NCI-H1417 treated with DMSO at 0.1 percent for 48 hours (cell line): ENCODE measurements at regions not wholly inside any gene's neighbourhood (a gene's known extent, or its start where the extent isn't known, plus 50 kb on each side); places are given as distances from the start of the nearest gene placed in this dataset.
"Not testable (repeated sequence)": the region's sequence is repeated elsewhere in the genome, so short reads cannot be mapped to it uniquely, and the experiment has no call there.

Experiments
- DNase-seq: peaks from one replicate; lab custom pipeline; 2025; lab: John Stamatoyannopoulos, UW

DNA sequence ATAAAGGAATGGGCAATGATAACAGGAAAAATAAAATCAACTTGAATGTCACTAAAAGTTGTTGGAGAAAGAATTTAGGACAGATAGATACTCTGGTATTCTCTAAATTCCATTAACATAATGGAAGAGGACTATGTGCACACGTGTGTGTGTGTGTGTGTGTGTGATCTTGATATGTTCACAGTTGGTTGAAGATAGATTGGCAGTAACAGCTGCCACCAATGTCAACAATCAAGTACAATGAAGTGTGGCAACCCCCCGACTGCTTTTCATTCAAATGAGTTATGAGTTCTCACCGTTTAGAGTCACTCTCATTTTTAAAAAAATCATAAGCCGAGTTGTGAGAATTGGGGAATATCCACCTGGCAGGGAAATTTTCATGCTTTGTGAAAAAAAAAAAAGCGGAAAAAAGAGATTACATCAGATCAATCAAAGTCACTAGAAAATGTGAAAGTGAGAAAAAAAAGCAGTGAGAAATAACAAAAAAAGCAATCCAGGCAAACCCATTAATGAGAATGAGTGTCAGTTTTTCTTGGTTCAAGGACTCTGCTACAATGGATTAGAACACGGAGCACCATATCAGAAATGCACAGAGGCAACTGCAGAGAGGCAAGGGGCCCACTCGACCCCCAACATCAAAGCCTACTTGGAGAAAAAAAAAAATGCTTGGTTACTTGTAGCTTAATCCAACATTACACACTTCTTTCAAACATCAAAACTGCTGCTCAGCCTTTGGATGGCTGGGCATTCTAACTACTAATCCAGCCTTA is 414.9 kb upstream of the PITX2 start:
- no peak for DNase-seq

DNA sequence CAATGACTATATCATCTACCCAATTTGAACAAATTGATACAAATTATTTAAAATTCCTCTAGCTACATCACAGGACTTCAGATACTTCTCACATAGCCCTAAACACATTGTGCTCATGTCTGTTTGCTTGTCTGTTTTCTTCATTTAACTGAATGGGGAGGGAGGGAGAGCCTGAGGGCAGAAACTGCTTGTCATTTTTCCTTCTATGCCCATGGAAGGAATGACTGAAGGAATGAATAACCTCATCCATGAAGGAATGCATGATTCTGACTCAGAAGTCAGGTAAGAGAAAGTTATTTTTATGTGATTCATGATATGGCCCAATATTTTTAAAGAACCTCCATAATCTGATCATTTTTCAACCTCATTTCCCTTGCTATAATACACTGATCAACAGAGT is 418.0 kb upstream of the PITX2 start:
- no peak for DNase-seq

DNA sequence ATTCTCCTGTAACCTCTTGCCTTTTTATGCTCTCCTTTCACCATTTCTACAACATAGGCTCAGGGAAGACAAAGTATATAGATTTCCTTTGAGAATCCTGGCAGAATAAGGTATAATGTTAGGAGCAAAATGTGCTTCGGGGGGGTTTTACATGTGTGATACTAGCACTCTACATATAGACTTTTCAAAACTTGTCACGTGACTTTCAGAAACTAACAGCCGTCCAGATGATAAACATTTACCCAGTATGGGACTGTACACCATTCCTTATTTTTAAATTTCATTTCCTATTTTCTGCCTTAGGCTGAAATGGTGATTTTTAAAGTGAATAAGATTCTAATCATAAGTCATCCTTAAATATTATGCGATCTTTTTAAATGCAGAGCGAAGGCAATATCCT is 420.4 kb upstream of the PITX2 start:
- no peak for DNase-seq

DNA sequence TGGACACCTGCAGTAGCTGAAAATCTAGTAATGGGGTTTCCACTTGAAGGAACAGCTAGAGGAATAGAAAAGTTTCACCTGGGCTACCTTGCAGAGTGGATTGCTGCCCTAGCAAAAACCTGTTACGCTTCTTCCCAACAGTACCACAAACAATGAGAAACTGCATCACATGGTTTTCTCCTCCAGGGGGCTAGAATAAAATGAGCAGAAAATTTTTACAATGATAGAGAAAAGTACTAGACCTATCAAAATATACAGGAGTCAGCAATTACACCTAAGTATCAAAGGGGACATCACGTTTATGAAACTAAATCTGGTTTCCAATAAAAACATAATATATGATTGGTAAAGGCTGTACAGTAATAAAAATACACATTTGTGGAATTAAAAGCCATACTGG is 423.1 kb upstream of the PITX2 start:
- DNase-seq: no peak

DNA sequence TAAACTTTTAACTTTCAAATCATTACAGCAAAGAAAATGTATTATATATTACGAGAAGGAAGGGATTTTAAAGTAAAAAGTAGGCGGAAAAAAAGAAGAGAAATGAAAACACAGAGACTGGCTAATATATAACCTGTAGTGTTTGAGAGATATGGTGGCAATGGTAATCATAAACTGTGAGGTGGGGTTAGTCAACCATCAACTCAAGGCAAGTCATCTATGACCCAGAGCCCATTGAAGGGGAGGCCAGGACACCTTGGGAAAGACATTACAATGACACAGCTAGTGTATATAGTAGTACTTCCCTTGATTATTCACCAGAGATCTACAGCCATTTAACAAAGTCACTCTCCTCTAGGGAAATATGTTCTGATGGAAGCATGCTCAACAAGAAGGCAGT is 423.9 kb upstream of the PITX2 start:
- DNase-seq: no peak

DNA sequence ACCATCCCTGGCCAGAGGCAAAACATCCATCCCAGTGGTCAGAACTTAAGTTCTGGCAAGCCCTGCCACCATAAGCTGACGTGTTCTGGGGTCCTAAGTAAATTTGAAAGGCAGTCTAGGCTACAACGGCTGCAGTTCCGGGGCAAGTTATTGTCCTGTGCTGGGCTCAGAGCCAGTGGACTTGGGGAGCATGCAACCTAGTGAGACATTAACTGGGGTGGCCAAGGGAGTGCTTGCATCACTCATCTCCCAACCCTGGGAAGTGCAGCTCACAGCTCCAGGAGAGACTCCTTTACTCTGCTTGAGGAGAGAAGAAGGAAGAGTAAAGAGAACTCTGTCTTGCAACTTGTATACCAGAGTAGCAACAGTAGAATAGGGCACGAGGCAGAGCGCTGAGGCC is 425.4 kb upstream of the PITX2 start:
- DNase-seq: no peak

DNA sequence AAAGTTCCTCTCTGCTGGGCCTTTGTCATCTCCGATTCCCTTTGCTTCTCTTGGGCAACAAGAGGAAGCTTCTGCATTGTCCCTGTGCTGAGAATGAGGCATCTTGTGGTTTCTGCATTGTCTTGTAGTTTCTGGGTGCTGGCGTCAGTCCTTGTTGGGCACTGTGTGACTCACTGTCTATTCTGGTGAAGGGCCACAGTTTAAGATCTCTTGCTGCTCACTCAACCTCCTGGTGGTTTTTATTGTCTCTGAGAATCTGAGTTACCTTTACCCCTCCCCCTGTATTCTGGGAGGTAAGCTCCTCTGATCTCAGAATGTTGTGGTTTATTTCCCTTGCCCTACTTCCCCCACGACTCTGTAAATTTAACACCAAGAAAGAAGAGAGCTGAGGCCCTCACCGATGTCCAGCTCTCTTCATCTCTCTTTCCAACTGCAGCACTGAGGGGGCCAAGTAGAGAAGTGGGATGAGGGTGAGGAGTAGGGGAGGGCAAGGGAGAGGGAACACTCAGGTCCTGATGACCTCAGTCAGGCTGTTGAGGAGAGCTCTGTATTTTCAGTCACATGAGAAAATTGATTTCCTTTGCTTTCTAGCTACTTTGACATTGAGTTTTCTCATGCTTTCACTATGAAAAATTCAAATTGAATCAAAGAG is 441.6 kb upstream of the PITX2 start:
- no peak for DNase-seq

DNA sequence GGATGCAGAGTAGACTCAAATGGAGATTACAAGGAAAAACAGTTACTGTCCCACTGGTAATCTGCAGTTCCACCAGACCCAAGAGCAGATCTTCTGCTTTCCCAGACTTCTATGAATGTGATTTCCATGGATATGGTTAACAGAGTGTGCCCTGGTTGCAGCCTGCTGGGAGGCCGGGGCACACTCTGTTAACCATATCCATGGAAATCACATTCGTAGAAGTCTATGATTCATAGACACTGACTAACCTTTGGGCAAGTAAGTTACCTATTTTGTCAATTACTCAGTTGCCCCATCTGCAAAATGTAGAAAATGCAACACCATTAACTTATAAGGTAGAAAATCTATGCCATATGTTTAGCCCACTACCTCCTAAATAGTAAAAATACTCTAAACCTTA is 443.1 kb upstream of the PITX2 start:
- no peak for DNase-seq

DNA sequence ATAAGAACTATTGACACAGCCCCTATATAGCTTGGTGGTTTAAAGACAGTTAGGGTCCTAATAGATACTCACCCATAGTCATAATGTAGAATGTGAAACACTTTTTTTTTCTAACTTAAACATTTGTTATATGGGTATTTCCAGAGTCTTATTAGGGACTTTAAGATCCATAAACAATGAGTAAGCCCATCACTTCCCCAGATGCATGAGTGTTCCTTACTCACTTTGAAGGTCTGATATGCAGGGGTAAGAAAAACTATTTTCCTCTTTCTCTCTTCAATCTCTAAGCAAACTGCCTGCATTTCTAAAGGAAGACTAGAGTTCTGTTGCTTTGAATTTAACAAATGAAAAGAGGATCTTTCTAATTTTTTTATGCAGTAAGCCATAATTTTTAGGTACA is 443.6 kb upstream of the PITX2 start:
- DNase-seq: no peak

DNA sequence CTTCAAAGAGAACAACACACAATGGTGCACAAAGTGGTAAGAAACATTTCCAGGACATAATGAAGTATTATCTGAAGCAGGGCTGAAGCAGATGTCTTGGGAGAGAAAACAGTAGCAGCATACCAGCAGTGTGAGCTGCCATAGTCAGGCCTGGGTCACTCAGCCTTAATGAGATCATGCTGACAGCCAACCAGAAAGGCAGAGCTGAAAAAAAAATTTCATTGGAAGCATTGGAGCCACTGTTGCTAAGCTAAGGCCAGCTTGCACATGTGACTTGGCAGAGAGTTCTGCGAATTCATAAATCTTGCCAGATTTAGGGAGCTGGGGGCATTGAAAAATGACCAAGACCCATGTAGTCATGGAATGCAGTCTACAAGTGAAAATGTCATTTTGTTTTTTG is 444.0 kb upstream of the PITX2 start:
- DNase-seq: no peak

DNA sequence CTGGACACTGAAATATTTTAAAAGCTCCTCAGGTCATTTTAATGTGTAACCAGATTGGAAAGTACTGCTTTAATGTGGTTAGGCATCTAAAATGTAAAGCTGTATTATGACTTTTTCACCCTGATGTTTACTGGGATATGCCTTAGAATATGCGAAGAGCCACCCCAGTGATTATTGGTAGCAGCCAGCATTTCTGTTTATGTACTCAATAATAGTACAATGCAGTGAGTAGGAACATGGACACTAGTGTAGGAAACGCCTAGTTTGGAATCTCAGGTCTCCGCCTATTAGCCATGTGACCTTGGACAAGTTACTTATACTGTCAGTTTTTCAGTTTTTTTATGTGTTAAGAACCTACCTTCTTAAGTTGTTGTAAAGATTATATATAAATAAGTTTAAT is 446.0 kb upstream of the PITX2 start:
- DNase-seq: no peak

DNA sequence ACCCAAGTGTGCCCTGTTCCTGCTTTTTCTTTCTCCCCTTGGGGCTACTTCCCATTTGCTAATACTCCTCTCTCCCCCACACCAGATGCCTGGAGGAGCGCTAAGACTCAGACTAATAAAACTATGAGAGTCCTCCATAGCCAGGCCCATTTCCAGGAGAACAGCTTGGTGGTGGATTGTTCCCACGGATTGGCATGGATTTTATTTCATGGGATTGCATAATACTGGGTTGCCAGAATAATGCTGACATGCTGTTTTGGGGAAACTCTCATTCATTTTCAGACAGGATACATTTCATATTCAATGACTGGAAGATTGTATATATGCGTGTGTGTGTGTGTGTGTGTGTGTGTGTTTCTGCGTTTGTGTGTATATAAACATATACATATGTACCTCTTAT is 447.5 kb upstream of the PITX2 start:
- no peak for DNase-seq

DNA sequence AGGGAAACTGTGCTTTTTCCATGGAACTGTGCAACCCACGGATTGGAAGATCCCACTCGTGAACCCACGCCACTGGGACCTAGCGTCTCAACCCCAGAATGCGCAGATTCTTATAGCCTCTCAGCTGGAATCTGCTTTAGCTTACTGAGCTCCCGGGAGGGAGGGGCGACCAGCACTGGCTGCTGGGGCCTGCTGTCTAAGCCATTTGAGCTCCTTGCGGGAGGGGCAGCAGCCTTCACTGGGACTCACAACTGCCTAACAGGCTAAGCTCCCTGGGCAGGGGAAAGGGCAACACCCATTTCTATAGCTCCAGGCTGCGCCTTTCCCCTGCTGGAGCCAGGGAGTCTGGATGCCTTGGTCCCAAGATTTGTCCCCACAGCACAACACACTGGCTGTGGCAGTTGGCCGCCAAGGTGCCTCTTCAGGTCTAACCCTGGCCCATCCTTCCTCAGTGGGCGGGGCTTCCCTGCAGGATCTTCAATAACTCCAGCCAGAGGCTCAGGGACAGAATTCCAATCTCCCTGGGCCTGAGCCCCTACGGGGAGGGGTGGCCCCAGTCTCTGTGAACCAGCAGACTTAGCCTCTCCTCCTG is 451.7 kb upstream of the PITX2 start:
- DNase-seq: no peak

DNA sequence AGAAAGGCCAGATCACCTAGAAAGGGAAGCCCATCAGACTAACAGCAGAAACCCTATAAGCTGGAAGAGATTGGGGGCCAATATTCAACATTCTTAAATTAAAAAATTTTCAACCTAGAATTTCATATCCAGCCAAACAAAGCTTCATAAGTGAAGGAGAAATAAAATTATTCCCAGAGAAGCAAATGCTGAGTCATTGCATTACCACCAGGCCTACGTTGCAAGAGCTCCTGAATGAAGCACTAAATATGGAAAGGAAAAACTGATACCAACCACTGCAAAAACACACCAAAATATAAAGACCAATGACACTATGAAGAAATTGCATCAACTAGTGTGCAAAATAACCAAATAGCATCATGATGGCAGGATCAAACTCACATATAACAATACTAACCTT is 453.4 kb upstream of the PITX2 start:
- DNase-seq: not testable (repeated sequence)

DNA sequence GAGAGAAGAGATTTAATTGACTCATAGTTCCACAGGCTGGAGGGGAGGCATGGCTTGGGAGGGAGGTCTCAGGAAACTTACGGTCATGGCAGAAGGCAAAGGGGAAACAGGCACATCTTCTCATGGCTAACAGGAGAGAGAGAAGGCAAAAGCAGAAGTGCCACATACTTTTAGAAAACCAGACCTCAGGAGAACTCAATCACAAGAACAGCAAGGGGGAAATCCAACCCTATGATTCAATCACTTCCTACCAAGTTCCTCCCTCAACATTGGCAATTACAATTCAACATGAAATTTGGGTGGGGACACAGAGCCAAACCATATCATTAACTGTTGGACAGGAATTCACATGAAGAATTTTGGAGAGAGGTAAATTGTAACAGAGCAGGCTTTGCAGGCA is 485.3 kb upstream of the PITX2 start:
- no peak for DNase-seq

DNA sequence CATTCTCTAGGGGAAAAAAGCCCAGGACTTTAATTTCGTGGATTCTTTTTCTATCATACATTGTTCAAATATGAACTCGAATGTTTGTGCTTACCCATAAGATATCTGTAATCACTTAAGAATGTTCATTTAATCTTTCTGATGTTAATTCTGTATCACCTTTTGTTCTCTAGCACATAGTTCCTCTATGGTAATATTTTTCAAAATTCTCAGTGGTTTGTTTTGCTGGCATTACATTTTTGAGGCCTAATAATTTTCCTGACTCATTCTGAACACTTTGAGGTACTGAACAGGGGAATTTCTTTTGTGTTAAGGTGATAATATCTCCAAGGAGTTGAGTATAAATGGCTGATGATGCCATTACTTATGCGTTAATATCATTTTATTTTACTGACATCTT is 490.7 kb upstream of the PITX2 start:
- DNase-seq: no peak

DNA sequence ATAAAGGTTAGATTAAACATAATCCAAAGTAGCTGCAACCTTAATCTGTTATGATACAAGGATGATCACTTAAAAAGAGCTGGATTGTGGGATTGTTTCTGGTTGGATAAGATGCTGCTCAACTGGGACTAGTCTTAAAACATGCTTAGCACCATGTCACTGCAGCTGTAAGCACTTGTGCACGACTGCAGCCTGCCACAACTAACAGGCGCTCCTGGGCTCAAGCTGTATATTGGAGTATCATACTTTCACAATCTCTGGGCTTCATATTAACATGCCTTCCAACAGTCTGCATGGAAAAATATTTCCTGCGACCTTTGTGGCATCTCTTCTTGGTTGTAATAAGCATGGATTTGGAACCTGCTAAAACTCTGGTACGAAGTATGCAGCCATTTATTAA is 493.0 kb upstream of the PITX2 start:
- no peak for DNase-seq

DNA sequence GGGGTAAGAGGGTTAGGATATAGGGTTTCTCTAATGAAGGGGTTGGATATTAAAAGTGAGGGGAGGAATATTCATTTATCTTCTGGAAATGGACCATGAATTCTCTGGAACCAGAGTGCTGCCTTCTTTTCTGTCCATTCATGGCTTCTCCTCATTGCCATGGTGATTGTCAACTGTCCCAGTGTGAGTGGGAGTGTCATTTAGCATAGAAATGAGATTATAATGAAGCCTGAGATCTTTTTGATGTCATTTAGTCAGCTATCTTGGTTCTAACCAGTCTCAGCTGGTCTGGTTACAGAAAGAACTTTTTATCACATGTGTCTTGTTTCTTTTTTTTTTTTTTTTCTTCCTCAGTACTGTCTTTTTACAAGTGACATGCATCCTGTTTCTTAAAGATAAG is 497.3 kb upstream of the PITX2 start:
- DNase-seq: no peak

DNA sequence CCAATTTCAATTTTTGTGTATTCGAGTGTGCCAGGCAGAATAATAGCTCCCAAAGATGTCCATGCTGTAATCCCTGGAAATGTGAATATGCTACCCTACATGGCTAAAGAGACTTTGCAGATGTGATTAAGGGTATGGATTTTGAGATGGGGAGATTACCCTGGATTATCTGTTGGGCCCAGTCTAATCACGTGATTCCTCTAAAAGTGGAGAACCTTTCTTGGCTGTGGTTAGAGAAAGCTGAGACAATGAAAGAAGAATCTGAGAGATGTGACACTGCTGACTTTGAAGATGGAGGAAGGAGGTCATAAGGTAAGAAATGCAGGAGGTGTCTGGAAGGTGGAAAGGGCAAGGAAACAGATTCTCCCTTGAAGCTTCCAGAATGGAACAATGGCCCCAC is 503.5 kb upstream of the PITX2 start:
- no peak for DNase-seq

DNA sequence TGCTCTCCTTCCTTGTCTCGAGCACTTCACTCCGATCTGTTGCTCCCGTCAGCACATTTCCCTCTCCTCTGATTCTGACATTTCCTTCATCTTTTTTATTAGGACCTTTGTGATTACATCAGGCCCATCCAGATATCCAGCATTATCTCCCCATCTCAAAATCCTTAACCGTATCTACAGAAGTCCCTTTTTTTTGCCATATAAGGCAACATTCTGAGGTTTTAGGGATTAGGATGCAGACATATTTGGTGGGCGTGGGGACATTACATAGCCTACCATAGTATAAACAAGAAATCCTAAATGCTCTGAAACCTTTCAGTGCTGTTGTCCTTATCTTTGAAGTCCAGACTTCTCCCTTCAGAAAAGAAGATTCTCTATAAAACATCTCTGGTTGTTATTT is 505.0 kb upstream of the PITX2 start:
- DNase-seq: no peak

DNA sequence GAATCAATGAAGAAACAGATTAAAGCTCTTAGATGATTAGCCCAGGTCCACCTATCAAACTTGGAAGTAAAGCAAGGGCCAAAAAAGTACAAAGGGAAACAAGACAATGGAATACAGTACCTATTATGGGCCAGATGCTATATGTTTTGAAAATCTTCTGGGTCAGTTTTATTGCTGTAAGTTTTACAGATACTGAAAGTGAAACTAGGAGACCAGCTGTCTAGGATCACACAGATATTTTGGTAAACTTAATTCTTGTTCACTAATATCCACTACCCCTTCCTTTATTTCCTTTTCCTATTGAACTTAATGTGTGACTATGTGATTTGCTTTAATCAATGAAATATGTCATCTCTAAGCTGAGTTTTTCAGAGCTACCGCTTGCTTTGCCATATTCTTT is 505.4 kb upstream of the PITX2 start:
- no peak for DNase-seq

DNA sequence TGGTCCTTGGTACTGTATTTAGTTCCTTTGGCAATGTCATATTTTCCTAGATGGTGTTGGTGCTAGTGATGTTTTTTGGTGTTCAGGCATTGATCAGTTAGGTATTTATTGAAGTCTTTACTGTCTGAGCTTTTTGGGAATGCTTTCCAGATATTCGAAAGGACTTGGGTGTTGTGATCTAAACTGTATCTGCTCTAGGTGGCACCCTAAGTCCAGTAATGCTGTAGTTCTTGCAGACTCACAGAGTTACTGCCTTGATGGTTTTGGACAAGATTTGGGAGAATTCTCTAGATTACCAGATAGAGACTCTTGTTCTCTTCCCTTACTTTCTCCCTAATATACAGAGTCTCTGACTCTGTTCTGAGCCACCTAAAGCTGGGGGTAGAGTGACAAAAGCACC is 513.6 kb upstream of the PITX2 start:
- DNase-seq: no peak

DNA sequence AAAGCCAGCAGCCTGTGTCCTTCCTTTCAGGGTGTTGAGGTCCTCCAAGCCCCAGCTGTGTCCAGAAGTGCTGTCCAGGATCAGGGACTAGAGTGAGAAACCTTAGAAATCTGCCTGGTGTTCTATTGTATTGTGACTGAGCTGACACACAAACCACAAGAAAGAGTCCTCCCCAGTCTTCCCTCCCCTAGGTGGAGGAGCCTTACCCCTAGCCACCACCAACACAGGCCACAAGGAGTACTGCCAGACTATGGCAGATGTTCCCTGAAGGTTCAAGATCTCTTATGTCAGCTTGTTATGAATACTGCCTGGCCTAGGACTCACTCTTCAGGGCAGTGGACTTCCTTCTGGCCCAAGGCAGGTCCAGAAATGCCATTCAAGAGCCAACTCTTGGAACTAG is 514.1 kb upstream of the PITX2 start:
- no peak for DNase-seq

DNA sequence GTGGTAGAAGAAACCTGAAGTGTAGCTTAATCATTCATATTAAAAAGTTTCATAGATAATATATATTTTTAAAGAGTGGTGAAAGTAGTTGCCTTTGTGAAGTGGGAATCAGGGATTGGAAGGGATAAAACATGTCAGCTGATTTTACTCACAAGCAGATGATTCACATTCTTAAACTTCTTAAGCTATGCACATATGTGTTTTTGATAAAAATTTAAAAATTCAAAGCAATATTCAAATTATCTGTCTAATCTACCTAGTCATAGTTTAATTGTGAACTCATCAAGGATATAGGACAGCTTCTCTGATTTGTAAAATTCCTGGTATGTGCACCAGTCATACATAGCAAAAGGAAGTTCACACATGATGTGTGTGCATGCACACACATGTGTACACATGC is 520.6 kb upstream of the PITX2 start:
- no peak for DNase-seq
